HG03575 (cell line): ENCODE measurements at regions not wholly inside any gene's neighbourhood (a gene's known extent, or its start where the extent isn't known, plus 50 kb on each side); places are given as distances from the start of the nearest gene placed in this dataset.

Experiments used
- ATAC-seq: cut with Tn5 transposase; IDR thresholded peaks from one replicate; pipeline ENCODE4 v1.9.1; 2021; ENCODE audit not compliant: unreplicated experiment, insufficient number of reproducible peaks, low FRiP score; ENCODE audit errors: extremely low read depth

DNA sequence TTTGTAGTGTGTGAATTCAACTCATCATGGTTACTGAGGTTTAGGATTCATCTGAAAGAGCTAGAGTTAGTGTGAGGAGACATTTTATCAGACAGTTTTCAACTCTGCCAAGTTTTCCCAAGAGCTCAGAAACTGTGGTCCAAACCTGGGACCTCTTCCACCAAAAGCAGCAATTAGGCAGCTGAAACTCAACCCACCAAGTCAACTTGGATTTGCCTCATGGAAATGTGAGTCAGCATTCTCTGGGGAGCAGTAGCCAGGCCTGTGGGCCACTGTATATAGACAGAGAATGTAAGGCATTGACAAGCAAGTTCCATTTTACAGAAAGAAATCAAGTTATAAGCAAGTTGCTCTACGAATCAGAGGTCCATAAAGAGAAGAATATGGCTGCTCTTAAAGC is 178.8 kb upstream of the HDDC2 start:
- no peak for ATAC-seq

- ATAC-seq, result no peak
Observed at GRCh38 chr6:125481056-125481455, 179.3 kb upstream of the HDDC2 start.

DNA sequence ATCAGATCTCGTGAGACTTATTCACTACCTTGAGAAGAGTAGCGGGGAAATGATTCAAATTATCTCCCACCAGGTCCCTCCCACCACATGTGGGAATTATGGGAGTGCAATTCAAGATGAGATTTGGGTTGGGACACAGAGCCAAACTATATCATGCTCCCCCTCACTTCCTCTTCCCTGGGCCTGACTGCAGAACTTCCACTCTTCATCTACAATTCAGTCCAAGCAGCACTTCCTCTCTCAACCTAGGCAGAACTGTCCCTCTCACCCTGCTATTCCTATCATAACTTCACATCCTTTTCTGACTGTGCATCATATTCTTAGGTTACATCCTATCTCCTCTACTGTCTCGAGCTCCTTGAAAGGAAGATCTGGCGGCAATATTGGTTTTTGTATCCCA is 184.0 kb upstream of the HDDC2 start:
- ATAC-seq, result no peak

DNA sequence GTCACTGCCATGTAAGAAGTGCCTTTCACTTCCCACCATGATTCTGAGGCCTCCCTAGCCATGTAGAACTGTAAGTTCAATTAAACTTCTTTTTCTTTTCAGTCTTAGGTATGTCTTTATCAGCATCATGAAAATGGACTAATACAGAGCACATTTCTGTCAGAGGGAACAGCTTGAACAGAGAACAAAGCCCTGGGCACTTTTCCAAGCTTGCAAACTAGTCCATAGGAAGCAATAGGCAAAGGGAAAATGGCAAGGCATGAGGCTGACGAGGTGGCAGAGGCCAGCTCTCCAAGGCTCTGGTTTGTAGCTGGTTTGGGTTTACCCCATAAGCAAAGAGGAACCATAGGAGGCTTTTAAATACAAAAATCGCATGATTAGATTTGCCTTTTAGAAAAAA is 185.1 kb upstream of the HDDC2 start:
- no peak for ATAC-seq

DNA sequence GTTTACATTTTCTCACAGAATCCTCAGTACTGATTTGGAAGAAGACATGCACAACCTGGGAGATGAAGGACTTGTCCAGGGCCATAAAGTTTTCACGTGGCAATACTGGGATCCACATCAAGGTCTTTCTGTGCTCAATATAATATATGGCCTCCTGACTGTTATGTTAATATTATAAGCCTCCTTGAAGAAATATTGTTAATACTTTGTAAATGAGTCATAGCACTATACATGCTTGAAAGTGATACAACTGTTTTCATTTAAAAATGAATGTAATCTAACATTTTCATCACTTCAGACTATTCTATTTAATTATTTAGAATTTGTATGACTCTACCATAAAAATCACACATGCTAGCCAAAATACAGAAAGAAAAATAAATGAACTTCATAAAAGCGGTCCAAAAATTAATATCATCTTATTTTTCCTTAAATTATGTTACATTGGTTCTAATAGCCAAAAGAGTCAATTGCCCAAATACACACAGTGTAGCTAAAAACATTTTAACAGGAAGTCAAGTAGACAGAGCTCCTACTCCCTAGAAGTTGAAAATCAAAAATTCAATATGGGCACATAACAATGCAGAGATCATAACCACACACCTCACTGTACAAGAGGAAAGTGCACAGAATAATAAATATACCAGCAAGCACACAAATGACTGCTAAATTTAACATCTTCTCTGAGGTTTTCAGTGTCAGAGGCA is 188.0 kb upstream of the HDDC2 start:
- ATAC-seq, result no peak

GRCh38 chr6:125491860-125492618 is 190.3 kb upstream of the HDDC2 start:
- ATAC-seq, result no peak

DNA sequence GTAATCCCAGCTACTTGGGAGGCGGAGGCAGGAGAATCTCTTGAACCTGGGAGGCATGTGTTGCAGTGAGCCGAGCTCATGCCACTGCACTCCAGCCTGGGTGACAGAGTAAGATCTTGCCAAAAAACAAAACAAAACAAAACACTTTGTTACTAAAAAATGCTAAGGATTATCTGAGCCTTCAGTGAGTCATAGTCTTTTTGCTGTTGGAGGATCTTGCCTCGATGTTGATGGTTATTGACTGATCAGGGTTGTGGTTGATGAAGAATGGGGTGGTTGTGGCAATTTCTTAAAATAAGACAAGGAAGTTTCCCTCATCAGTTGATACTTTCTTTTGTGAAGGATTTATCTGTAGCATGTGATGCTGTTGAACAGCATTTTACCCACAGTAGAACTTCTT is 196.8 kb upstream of the HDDC2 start:
- no peak for ATAC-seq

- no peak for ATAC-seq
Observed at GRCh38 chr6:125499535-125499934, 197.8 kb upstream of the HDDC2 start.

- no peak for ATAC-seq
Observed at GRCh38 chr6:125503181-125503580, 201.4 kb upstream of the HDDC2 start.

- ATAC-seq, result no peak
Observed at GRCh38 chr6:125507987-125508655, 206.4 kb upstream of the HDDC2 start.

DNA sequence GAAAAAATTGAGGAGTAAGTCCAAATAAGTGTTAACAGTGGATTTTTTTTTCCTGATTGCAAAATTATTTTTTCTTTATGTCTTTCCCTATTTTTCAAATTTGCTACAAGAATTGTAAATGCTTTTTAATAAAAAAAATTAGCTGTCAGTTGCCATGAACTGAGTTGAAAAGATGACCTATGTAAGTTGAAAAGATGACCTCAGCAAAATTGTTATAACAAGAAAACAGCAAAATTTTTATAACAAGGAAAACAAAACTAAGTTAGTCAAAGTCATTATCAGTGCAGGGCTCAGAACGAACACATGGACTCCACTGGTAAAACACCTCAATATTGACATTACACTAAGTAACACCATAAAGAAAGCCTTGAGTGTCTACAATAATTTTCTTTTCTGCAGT is 207.0 kb upstream of the HDDC2 start:
- no peak for ATAC-seq

GRCh38 chr6:125509477-125509876 is 207.7 kb upstream of the HDDC2 start:
- no peak for ATAC-seq

DNA sequence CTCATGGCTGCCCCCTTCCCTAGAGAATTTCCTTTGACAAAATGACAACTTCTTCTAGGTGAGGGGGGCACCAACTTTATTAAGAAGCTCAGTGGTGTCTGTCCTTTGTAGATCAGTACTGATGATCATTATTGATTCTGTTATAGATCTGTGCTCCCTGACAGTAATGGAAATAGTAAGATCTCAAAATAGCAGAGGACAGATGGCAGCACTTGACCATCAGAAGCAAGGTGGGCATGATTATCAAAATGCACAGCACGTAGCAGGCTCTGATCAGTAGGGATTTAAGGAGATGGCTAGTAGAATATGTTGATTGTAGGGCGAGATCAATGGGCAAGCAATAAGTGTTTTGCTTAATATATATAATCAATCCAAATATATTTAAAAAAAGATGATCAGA is 208.6 kb upstream of the HDDC2 start:
- no peak for ATAC-seq

- ATAC-seq, result no peak
Observed at GRCh38 chr6:125511809-125512396, 210.1 kb upstream of the HDDC2 start.

GRCh38 chr6:125512621-125513020 is 210.9 kb upstream of the HDDC2 start:
- no peak for ATAC-seq

GRCh38 chr6:125513978-125514377 is 212.2 kb upstream of the HDDC2 start:
- no peak for ATAC-seq

DNA sequence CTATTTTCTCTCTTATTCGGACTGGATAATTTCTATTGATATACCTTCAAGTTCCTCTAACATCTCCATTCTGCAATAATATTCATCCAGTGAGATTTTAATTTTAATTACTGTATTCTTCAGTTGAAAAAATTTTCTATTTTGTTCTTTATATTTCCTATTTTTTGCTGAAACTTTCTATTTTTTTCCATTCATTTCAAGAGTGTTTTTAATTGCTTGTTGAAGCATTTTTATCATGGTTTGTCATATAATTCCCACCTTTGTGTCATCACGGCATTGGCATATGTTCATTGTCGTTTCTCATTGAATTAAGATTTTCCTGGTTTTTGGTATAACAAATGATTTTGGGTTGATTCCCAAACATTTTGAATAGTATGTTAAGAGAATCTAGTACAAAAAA is 214.9 kb upstream of the HDDC2 start:
- ATAC-seq, result no peak

DNA sequence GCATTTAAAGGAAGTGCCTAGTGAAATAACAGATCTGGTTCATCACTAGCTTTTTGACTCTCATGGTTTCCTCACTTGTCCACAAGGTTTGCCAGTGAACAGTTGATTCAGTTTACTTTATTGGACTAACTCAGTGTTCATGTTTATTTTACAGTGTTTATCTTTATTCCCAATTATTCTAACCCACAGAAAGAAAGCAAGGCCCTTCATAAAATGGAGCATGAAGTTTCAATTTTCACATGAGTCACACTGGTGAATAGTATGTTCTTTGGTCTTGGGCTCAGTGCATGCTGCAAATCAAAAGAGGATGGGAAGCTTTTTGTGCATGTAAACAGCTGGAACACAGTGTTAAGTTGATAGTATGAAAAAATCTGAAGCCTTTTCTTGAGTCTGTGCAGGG is 217.6 kb upstream of the HDDC2 start:
- no peak for ATAC-seq

DNA sequence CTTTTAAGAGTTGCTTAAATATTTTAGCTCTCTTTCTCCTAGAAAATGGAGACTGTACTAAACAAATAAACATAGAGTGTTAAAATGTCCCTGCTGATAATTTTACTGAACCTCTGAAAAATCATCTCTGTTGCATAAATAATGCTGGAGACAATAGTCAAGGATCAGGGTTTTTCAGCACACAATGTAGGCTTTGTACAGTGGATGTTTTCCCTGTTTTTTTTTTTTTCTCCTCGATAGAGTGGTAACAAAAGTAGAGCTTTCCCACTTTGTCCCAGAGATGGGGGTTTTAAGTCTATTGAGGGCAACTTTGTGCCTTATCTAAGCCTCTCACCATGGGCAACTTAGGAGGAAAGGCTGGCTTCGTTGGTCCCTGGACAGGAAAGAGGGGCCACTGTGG is 222.6 kb upstream of the HDDC2 start:
- no peak for ATAC-seq
